ENCODE measurements at regions not wholly inside any gene's neighbourhood (a gene's known extent, or its start where the extent isn't known, plus 50 kb on each side); places are given as distances from the start of the nearest gene placed in this dataset.
"Not testable (repeated sequence)": the region's sequence is repeated elsewhere in the genome, so short reads cannot be mapped to it uniquely, and the experiment has no call there.

DNA sequence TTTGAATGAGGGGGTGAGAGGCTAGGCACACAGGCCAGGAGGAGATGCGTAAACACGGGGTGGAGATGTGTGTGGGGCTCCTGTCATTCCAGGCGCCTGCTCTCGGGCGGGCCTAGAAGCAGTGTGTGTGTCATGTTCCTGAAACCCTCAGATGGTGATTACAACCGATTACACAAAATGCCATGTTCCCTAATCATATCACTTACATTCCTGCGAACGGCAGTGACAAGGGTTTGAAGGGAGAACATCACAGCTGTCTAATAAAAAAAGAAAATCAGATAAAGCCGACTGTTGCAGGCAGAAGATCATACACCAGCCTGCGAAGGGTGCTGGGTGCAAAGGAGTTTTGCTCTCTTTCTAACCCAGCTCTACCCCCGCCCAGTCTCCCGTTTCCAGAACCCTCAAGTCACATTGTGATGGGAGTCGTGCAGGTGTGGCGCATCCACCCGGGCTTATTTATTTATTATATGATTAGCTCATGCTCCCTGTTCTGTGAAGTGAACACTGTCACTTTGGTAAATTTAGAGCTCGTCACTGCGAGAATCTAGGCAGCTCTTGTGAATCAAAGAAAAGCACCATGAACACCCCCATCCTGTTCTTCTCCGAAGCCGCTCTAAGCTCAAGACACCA lies 140.3 kb downstream of the NR2F2 start:
- no peak for DNase-seq (ENCODE audit: low read depth in 2 of 2)

DNA sequence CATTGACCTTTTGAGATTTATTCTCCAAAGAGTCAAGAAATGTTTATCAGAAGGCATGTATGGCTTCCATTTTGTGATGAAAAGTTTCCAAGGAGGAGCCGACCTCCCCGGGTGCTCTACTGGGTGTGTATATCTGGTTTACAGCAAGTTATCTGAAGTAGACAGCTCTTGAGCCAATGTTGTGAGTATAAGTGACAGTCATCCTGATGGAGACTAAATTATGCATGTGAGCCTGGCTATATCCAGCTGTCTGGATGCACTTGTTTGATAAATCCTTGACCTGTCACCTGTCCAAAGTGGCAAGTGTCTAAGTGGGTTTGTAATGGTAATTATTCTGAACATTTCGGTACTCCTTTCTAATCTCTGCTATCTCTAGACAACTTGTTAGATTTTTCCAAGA lies 142.2 kb downstream of the NR2F2 start:
- no peak for DNase-seq (ENCODE audit: low read depth in 2 of 2)

- no peak for DNase-seq (ENCODE audit: low read depth in 2 of 2)
These were observed 143.1 kb downstream of the NR2F2 start for GRCh38 chr15:96473556-96473955.

GRCh38 chr15:96474231-96474664 lies 143.7 kb downstream of the NR2F2 start:
- no peak for DNase-seq (ENCODE audit: low read depth in 2 of 2)

- no peak for DNase-seq (ENCODE audit: low read depth in 2 of 2)
These were observed 146.7 kb downstream of the NR2F2 start for GRCh38 chr15:96477227-96477626.

DNA sequence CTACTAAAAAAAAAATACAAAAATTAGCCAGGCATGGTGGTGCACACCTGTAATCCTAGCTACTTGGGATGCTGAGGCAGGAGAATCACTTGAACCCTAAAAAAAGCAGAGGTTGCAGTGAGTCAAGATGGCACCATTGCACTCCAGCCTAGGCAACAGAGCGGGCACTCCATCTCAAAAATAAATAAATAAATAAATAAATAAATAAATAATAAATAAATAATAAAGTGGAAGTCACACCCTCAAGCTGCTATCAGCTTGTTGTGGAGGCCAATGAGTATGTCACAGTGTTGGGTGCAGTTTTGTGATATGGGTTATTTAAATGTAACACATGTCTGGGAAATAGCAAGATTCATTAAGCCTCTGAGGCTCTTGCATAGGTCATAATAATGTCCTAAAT lies 153.9 kb downstream of the NR2F2 start:
- not testable (repeated sequence) for DNase-seq (ENCODE audit: low read depth in 2 of 2)

GRCh38 chr15:96484830-96485229 lies 154.3 kb downstream of the NR2F2 start:
- DNase-seq (ENCODE audit: low read depth in 2 of 2) = no peak

DNA sequence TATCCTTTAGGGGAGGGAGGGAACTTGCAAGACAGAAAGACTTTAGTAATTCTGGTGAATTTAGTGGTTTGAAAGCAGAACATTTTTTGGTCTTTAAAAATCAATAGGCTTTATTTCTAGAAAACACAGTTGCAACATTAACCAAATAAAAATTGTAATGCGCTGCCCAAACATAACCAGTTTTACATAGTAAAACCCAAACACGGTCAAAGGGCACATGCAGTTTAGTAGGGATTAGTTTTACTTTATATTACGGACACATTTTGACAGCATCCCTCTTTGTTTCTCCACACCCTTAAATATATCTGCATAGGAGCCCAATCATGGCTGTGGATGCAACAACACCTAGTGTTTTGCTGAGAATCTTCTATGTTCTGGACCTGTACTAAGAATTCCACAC lies 156.7 kb downstream of the NR2F2 start:
- DNase-seq (ENCODE audit: low read depth in 2 of 2) = no peak

DNA sequence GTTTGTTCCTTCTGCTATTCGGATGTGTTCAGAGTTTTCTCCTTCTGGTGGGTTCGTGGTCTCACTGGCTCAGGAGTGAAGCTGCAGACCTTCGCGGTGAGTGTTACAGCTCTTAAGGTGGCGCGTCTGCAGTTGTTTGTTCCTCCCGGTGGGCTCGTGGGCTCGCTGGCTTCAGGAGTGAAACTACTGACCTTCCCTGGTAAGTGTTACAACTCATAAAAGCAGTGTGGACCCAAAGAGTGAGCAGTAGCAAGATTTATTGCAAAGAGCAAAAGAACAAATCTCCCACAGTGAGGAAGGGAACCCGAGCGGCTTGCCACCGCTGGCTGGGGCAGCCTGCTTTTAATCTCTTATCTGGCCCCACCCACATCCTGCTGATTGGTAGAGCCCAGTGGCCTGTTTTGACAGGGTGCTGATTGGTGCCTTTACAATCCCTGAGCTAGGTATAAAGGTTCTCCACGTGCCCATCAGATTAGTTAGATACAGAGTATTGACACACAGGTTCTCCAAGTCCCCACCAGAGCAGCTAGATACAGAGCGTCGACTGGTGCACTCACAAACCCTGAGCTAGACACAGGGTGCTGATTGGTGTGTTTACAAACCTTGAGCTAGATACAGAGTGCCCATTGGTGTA lies 160.7 kb downstream of the NR2F2 start:
- DNase-seq (ENCODE audit: low read depth in 2 of 2) = not testable (repeated sequence)

DNA sequence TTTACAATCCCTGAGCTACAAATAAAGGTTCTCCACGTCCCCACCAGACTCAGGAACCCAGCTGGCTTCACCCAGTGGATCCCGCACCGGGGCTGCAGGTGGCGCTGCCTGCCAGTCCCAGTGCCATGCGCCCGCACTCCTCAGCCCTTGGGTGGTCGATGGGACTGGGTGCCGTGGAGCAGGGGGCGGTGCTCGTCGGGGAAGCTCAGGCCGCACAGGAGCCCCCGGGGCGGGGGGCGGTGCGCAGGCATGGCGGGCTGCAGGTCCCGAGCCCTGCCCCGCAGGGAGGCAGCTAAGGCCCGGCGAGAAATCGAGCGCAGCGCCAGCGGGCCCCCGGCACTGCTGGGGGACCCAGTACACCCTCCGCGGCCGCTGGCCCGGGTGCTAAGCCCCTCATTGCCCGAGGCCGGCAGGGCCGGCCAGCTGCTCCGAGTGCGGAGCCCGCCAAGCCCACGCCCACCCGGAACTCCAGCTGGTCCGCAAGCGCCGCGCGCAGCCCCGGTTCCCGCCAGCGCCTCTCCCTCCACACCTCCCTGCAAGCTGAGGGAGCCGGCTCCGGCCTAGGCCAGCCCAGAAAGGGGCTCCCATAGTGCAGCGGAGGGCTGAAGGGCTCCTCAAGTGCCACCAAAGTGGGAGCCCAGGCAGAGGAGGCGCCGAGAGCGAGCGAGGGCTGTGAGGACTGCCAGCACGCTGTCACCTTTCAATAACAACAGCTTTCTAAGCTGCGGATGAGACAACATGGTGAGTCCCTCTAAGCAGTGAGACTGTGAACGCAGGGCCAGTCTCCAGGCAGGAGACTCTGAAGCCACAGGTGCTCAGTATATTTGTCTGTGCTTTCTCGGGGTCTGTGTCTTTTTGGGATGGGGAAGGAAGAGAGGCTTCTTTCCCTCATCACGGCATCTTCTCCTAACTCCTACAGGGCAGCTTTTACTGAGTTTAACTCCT lies 161.5 kb downstream of the NR2F2 start:
- not testable (repeated sequence) for DNase-seq (ENCODE audit: low read depth in 2 of 2)

DNA sequence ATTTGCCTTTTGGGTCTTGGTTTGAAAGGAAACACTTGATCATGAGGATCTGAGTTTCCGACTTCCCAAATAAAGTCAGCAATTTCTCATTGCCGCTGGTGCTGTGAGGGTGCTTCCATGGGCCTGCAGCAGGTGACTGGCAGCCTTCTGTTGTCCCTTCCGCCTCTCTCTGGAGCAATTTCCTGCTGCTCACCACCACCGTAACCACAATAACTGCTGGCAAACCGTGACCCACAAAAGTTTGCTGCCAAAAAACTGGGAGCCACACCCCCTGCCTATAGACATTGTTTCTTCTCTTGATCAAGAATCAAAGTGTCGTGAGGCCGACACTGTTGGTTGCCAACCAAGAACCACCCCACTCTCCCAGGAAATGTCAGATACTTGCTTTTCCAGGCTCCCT lies 164.0 kb downstream of the NR2F2 start:
- DNase-seq (ENCODE audit: low read depth in 2 of 2) = no peak

DNA sequence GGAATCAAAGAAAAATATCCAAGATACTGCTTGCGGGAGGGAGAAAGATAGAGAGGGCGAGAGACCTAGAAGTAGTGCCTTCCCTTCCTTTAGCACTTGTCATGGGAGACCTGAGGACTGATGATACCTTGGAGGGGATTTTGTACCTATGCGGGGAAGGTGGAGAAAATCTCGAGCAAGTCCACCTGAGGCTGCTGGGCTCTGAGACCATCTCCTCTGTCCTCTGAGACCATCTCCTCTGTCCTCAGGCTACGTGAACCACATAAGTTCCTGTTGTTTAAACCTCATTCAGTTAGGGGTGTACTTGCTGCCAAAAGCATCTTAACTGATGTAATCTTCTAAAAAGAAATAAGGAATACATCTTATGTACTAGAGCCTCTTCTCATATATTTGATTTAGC lies 164.9 kb downstream of the NR2F2 start:
- no peak for DNase-seq (ENCODE audit: low read depth in 2 of 2)

GRCh38 chr15:96497951-96498350 lies 167.5 kb downstream of the NR2F2 start:
- DNase-seq (ENCODE audit: low read depth in 2 of 2) = no peak

- no peak for DNase-seq (ENCODE audit: low read depth in 2 of 2)
These were observed 170.0 kb downstream of the NR2F2 start for GRCh38 chr15:96500508-96500907.

GRCh38 chr15:96501362-96501761 lies 170.9 kb downstream of the NR2F2 start:
- no peak for DNase-seq (ENCODE audit: low read depth in 2 of 2)

DNA sequence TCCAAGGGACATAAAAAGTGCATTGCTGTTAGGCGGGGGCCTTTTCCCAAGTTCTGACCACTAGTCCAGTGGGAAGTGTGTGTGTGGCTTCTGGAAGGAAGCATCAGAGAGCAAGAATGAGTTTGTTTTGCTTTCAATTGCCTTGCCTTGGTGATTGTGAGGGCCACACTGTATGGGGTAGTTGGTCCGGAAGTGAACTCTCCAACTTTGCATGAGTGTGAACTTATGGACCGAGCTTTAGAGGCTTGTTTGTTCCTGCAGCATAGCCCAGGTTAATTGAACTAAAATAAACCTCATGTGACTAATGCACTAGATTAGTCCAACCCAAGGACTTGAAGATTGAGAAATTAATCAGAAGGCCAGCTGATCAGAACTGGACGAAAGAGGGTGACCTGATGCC lies 171.7 kb downstream of the NR2F2 start:
- no peak for DNase-seq (ENCODE audit: low read depth in 2 of 2)

- DNase-seq (ENCODE audit: low read depth in 2 of 2) = no peak
These were observed 172.8 kb downstream of the NR2F2 start for GRCh38 chr15:96503276-96503675.

GRCh38 chr15:96504371-96504770 lies 173.9 kb downstream of the NR2F2 start:
- DNase-seq (ENCODE audit: low read depth in 2 of 2) = no peak

- no peak for DNase-seq (ENCODE audit: low read depth in 2 of 2)
These were observed 174.5 kb downstream of the NR2F2 start for GRCh38 chr15:96505014-96505413.

DNA sequence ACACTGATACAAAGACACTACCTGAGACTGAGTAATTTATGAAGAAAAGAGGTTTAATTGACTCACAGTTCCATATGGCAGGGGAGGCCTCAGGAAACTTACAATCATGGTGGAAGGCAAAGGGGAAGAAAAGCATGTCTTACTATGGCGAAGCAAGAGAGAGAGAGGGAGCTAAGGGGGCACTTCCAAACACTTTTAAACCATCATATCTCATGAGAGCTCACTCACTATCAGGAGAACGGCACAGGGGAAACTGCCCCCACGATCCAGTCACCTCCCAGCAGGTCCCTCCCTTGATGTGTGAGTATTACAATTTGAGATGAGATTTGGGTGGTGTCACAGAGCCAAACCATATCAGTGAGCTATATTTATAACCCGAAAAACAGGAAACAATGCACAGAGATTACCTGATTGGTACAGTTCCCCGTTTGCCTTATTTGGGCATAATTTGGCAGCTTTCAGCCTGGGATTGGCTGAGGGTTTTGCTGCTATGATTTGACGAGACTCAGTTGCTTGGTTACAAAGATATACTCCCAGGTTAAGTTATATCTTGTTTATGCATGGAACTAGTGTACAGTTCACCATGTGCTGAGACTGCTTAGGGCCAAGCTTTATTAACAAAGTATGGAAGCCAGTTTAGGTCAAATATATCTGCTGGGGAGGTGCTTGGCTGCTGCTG lies 184.2 kb downstream of the NR2F2 start:
- no peak for DNase-seq (ENCODE audit: low read depth in 2 of 2)

DNA sequence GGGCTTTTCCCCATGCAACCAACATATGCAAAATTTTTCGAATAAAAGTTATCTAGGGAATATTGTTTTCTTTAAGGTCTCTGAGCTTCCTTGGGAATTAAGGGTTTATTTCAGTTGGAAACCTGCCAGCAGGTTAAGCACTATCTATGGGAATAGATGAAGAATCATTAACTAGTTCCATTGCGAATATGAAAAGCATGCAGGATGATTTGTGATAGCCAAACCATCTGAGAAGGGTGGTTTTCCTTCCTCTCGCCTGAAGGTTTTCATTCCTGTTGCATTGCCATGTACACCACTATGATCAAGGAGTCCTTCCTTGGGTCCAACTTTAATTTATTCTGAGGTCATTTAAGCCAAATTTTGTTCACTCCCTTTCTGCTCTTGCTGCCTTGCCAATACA lies 184.9 kb downstream of the NR2F2 start:
- no peak for DNase-seq (ENCODE audit: low read depth in 2 of 2)

- DNase-seq (ENCODE audit: low read depth in 2 of 2) = no peak
These were observed 190.9 kb downstream of the NR2F2 start for GRCh38 chr15:96521386-96521785.
